Adipose tissue (tissue), 3 donors: ENCODE measurements at regions not wholly inside any gene's neighbourhood (a gene's known extent, or its start where the extent isn't known, plus 50 kb on each side); places are given as distances from the start of the nearest gene placed in this dataset.

Experiments used
- H3K27ac ChIP-seq: one replicate; pipeline ENCODE4 v1.5.1; 2013; ENCODE audit warnings: low read depth, low read length
- WGBS, 3 donors: extraction: QIAGEN DNeasy Blood & Tissue Kit; methylation state at CpG; one replicate each; pipeline ENCODE4 v1.1.7; 2013; 5-methylcytosine and 5-hydroxymethylcytosine counted together
- donor health status: healthy with polysubstance abuse.
- donor health status: Bipolar disorder and iron deficiency.
- donor health status: healthy.

DNA sequence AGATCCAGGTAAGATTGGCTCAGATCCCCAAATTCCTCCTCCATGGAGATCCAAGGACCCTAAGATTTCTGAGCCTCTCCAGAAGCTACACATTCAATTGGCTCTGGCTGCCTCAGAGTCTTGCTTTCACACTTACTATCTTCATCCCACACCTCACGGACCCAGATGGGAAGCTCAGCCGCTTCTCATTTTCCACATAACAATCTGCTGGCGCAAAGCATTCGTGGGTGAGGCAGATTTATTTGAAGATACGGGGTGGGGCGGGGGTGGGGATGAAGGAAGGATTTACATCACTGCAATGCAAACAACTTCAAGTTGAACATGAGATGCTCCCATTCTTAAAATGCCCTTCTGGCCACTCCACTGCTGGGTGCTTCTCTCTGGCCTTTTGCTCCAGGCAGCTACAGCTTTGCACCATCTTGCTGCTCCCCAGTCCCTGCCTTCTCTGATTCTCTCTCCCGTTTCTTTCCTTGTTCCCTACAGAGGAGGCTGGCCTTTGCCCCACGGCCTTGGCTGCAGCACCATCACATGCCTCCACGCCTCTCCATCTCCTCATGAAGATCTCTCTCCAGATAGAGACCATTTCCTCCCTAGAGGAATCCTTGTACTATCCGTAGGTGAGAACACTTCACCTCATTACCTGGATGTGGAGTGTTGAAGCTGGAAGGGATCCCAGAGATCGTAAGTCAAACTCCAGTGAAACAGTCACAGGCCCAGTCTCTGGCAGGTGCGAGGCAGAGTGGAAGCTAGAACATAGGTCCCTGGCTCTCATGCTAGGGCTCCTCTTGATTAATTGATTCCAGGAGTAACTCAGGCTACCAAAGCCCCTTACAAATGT is 175.9 kb downstream of the RPLP1 start:
- WGBS, 3 donors, result 86 to 88% (median 86%) methylated on average over 12 of the region's 12 CpGs
- no peak overlapping the region for H3K27ac ChIP-seq

DNA sequence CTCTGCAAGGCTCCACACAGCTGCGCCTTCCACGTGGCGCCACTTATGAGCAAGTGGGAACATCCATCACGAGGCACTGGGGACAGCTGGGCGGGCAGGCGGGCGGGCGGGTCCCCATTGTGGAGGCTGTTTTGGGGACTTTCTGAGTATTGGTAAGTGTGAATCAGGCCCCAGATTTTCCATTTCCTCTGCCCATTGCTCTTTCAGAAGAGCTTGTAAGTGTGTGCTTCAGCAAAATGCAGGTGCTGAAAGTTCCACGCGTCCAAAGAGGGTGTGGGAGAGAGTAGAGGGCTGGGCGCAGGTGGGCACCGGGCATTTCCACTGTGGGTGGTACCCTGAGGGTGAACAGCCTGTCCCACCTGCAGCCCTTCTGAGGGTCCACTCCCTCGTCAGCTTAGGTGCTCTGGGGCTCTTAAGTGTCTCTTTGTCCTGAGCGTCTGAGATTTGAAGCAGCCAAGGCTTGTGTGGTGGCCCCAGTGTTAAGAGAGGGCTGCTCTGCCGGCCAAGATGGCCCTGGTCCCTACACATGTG is 177.1 kb downstream of the RPLP1 start:
- 90 to 94% (median 92%) methylated on average over 15 of the region's 15 CpGs for WGBS, 3 donors

DNA sequence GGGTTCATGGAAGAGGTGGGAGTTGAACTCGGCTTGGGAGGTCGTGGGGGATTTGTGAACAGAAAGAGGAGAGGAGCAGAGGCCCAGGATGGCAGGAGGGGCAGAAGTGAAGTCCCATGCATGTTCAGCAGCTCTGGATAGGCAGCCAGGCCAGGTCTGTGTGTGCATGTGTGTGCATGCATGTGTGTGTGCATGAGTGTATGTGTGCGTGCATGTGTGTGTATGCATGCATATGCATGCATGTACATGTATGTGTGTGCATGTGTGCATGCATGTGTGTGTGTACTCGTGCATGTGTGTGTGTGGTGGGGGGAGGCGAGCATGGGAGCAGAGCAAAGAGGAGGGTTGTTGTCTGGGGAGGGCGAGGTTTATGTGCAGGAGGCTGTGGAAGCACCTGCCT is 178.4 kb downstream of the RPLP1 start:
- 83 to 89% (median 87%) methylated on average over 6 of the region's 6 CpGs for WGBS, 3 donors
- no peak overlapping the region for H3K27ac ChIP-seq

More for the DNA sequence above, 177.1 kb downstream of the RPLP1 start:
- no peak overlapping the region for H3K27ac ChIP-seq

DNA sequence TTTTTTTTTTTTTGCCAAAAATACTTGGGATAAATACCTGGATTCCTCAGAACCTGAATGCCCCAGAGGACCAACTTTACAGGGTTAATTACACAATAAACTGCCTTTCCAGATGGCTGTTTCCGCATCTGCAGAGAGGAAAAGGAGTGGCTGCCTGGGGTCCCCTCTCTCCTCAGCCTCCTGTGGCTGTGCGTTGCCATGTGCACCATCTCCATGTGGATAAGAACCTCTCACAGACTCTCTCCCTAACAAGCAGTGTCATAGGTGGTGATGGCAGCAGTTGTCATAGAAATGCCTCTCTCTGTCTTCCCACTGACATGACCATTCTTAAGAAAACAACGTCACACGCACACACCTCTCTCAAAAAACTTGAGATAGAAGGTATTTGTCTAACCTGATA is 179.4 kb downstream of the RPLP1 start:
- WGBS, 3 donors, result 64 to 84% (median 65%) methylated on average over 4 of the region's 4 CpGs
- H3K27ac ChIP-seq, result no peak overlapping the region

- H3K27ac ChIP-seq, result no peak overlapping the region
- WGBS, 3 donors, result 83 to 87% (median 86%) methylated on average over 5 of the region's 5 CpGs
These were observed 182.2 kb downstream of the RPLP1 start for GRCh38 chr15:69634860-69635259.

DNA sequence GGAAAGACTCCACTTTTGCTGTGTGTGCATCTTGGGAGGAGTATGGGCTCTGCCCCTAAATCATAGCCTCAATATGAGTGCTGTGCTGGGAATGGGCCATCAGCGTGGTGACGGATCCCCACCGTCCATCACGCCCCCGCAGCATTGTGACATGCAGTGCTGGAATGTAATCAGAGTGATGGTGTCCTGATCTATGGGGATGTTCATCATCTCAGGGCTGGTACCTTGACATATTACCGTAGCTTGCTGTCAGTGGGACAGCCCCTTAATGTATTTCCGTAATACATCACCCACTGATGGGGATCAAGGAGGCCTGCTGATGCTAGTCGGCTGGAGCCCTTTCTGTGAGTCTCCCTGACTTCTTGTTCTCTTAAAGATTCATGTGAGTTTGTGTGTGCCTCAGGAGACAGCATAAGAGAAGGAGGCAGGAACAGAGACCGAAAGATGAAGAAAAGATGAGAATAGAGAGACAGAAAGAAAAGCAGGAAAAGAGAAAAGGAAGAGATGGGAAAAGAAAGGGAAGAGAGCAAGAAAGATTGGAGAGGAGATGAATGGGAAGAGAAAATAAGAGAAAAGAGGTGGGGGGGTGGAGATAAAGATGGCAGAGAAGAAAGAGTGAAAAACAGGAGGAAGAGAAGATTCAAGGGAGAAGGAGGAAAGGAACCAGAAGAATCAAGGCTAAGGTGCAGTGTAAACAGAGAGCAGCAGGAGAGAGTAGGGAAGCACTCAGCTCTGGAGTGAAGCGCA is 183.7 kb downstream of the RPLP1 start:
- H3K27ac ChIP-seq, result no peak overlapping the region
- WGBS, 3 donors, result 74 to 88% (median 87%) methylated on average over 10 of the region's 10 CpGs

- WGBS, 3 donors, result 85 to 90% (median 87%) methylated on average over 5 of the region's 5 CpGs
- H3K27ac ChIP-seq, result no peak overlapping the region
These were observed 185.2 kb downstream of the RPLP1 start for GRCh38 chr15:69637818-69638217.

DNA sequence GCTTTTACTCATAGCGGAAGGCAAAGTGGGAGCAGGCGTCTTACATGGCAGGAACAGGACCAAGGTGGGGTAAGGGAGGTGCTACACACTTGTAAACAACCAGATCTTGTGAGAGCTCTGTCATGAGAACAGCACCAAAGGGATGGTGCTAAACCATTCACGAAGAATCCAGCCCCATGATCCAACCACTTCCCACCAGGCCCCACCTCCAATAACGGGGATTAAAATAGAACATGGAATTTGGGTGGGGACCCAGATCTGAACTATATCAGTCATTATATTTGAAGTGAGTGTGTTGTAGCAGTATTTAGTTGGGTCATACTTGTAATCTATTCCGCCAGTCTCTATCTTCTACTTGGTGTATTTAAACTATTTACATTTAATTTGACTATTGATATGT is 190.9 kb downstream of the RPLP1 start:
- 90 to 91% (median 90%) methylated on average over 5 of the region's 5 CpGs for WGBS, 3 donors
- H3K27ac ChIP-seq, result no peak overlapping the region

- WGBS, 3 donors, result 80 to 88% (median 87%) methylated on average over 1 of the region's 1 CpG
- H3K27ac ChIP-seq, result no peak overlapping the region
These were observed 191.4 kb downstream of the RPLP1 start for GRCh38 chr15:69643971-69644370.

DNA sequence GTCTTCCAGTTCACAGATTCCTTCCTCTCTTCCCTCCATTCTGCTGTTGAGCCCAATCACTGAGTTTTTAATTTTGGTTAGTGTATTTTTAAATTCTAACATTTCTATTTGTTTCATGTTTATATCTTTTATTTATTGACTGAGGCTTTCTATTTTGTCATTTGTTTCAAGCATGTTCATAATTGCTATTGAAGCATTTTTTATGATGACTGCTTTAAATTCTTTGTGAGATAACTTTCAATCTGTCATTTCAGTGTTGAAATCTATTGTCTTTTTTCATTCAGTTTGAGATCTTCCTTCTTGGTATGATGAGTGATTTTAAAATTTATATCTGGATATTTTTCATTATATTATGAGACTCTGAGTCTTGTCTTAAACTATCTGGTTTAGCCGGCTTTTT is 192.3 kb downstream of the RPLP1 start:
- 92 to 100% (median 96%) methylated on average over 1 of the region's 1 CpG for WGBS, 3 donors
- no peak overlapping the region for H3K27ac ChIP-seq

DNA sequence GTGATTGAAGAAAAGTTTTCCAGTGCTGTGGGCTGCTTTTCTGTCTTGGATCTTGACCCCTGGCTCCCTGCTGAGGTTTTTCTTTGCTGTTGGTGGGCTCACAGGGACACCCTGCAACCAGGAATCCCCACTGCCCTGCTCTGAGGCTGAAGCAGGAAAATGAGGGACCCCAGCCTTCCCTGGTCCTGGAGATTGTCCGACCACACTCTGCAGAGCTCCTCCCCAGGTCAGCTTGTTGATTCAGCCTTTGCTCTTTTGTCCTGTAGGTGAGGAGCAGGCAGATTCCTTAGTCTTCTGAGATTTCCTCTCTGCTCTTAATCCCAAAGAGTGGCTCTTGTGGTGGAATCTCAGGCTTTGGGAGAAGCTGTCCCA is 194.5 kb downstream of the RPLP1 start:
- H3K27ac ChIP-seq, result no peak overlapping the region
- WGBS, 3 donors, result 85 to 96% (median 87%) methylated on average over 1 of the region's 1 CpG

DNA sequence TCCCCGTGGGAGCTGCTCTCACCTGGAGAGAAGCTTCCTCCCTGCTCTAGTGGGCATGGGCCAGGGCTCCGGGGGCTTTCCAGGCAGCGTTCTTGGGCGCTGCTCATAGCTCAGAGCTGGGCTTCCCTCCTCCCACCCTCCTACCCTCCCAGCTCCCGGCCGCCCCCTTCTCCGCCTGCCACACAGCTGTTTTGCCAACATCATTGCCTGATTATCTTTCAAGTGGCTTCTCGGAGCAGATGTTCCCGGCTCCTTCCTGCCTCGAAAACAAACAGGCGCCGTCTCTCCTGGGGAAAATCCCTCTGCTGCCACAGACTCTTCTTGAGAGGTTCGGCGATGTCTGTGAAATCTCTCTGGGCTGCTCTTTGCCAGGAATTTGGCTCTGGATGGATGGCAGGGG is 195.6 kb downstream of the RPLP1 start:
- H3K27ac ChIP-seq, result no peak overlapping the region
- WGBS, 3 donors, result 38 to 64% (median 45%) methylated on average over 14 of the region's 14 CpGs

DNA sequence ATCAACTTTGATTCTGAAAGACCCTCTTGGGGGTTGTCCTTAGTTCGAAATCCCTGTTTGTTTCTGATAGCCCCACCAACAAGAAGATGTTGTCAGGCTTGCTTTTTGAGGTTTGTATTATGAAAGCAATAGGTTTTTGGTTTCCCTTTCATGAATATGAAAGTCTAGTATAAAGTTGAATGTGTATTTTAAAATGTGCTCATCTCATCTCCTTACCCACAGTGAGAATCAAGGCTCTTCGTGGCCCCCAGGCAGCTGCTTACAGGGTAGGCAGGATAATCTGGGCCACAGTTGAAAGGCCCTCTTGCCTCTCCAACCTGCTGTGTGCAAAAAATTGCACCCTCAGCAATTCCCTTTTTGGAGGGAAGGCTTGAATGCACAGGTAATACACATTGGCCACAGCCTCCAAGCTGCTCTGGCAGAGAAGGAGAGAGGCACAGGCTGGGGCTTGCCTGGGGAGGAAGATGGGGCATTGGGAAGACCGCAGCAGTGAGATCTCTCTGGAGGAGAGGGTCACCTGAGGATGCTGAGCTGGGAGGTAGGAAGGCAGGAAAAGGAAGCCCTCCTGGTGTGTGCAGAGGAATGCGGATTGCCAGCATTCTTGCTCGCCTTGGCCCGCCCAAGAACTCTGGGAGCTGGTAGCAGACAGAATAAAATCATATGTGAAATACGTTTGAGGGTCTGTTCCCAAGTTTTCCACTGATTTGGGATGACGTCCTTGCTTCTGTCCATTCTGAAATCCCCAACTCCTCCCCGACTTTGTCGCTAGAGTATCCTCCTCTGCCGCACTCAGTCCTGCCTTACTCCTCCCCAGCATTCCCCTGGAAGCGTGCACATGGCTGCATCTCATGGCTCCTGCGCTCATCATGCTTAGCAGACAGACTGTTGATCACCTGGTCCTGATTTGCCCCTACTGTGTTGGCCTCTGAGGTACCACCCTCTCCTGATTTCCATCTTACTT is 196.4 kb downstream of the RPLP1 start:
- H3K27ac ChIP-seq, result no peak overlapping the region
- 71 to 74% (median 74%) methylated on average over 13 of the region's 13 CpGs for WGBS, 3 donors

DNA sequence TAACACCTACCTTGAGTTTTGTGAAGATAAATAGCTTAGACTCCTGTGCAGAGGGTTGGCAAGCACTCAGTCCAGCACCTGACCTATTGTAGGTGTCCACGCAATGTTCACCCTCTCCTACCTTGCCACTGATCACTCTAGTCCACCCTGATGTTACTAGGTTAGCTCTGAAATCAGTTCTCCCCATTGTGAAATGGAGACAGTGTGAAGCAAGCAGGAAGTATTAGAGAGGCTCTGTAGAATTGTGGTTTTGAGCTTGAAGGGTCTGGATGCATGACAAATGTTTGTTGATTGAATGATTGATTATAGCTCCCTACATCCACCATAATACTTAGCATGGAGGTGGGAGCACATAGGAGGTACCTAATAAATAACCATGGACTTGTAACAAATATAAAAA is 199.7 kb downstream of the RPLP1 start:
- H3K27ac ChIP-seq, result no peak overlapping the region
- WGBS, 3 donors, result 90 to 100% (median 96%) methylated on average over 1 of the region's 1 CpG

- H3K27ac ChIP-seq, result no peak overlapping the region
- WGBS, 3 donors, result 57 to 73% (median 64%) methylated on average over 5 of the region's 5 CpGs
These were observed 200.2 kb downstream of the RPLP1 start for GRCh38 chr15:69652751-69653305.

DNA sequence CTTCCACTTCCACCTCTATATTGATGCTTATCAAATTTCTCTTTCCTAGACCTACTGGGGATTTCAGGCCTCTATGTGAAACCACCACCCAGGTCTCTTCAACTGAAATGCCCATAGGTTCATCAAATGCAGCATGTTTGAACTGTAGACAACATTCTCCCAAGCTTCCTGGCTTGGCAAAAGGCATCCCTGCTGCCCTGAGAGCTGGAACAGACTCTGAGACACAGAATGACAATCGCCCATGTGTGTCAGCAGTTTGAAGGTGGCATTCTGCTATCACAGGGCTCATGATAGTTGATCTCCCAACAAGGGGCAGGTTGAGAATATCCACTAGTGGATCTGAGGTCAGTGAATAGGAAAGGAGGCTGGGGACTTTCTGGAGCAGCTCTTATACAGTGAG is 200.7 kb downstream of the RPLP1 start:
- 67 to 86% (median 72%) methylated on average over 1 of the region's 1 CpG for WGBS, 3 donors
- no peak overlapping the region for H3K27ac ChIP-seq

GRCh38 chr15:69653846-69654245 is 201.2 kb downstream of the RPLP1 start:
- no peak overlapping the region for H3K27ac ChIP-seq
- 76 to 90% (median 85%) methylated on average over 2 of the region's 2 CpGs for WGBS, 3 donors
